Osteoblast (primary cell): ENCODE measurements at regions not wholly inside any gene's neighbourhood (a gene's known extent, or its start where the extent isn't known, plus 50 kb on each side); places are given as distances from the start of the nearest gene placed in this dataset.

Experiments
- DNase-seq: peaks from one replicate; pipeline ENCODE4 v3.0.0; 2011; ENCODE audit warnings: low spot score, mixed read lengths; ENCODE audit not compliant: insufficient read length; ENCODE audit errors: missing footprints
- H2AFZ ChIP-seq: 2 replicates; pipeline ENCODE4 v1.6.0; 2011; ENCODE audit warnings: mild to moderate bottlenecking, low read length
- H3K27ac ChIP-seq: 2 replicates; pipeline ENCODE4 v1.5.1; 2011; ENCODE audit warnings: mild to moderate bottlenecking, low read depth, low read length, moderate library complexity
- H3K27me3 ChIP-seq: 2 replicates; pipeline ENCODE4 v1.6.0; 2012; ENCODE audit warnings: mild to moderate bottlenecking, control low read depth, inconsistent platforms, low read length, moderate library complexity; ENCODE audit not compliant: insufficient read depth
- H3K36me3 ChIP-seq: 2 replicates; pipeline ENCODE4 v1.5.1; 2011; ENCODE audit warnings: mild to moderate bottlenecking, low read length, control low read depth, moderate library complexity; ENCODE audit not compliant: insufficient read depth
- H3K4me1 ChIP-seq: 2 replicates; pipeline ENCODE4 v1.5.1; 2011; ENCODE audit warnings: mild to moderate bottlenecking, low read length, control low read depth, moderate library complexity; ENCODE audit not compliant: insufficient read depth
- H3K4me2 ChIP-seq: 2 replicates; pipeline ENCODE4 v1.6.0; 2011; ENCODE audit warnings: mild to moderate bottlenecking, low read length; ENCODE audit not compliant: insufficient read depth
- H3K4me3 ChIP-seq: fragments of 200-600 bp; sonication (generic); 3 replicates; pipeline ENCODE4 v1.5.1; 2012; ENCODE audit warnings: mild to moderate bottlenecking, low read length, inconsistent platforms; ENCODE audit not compliant: insufficient read depth
- H3K79me2 ChIP-seq: 2 replicates; pipeline ENCODE4 v1.6.0; 2012; ENCODE audit warnings: mild to moderate bottlenecking, low read length, control low read depth, inconsistent platforms; ENCODE audit not compliant: insufficient read depth
- H3K9me3 ChIP-seq: 2 replicates; pipeline ENCODE4 v1.5.1; 2011; ENCODE audit warnings: low read depth, low read length, control low read depth
- H4K20me1 ChIP-seq: 2 replicates; pipeline ENCODE4 v1.6.0; 2012; ENCODE audit warnings: mild to moderate bottlenecking, low read length, control low read depth; ENCODE audit not compliant: insufficient read depth
- TF ChIP-seq, protein P1 (sequence below): IDR thresholded peaks from 2 replicates; pipeline ENCODE4 v1.5.1; 2011; ENCODE audit warnings: mild to moderate bottlenecking, low read depth, low read length, moderate library complexity; ENCODE audit errors: extremely low read depth

DNA sequence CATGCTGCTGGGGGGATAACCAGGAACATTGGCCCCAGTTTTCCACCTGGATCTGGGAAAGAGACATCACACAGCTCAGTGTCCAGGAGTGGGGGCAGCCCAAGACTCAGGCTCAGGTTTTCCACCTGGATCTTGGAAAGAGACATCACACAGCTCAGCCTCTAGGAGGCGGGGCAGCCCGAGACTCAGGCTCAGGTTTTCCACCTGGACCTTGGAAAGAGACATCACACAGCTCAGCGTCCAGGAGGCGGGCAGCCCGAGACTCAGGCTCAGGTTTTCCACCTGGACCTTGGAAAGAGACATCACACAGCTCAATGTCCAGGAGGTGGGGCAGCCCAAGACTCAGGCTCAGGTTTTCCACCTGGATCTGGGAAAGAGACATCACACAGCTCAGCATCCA is 361.6 kb downstream of the THBS2 start:
- H3K4me2 ChIP-seq: no peak overlapping the region
- TF ChIP-seq, protein P1, sequence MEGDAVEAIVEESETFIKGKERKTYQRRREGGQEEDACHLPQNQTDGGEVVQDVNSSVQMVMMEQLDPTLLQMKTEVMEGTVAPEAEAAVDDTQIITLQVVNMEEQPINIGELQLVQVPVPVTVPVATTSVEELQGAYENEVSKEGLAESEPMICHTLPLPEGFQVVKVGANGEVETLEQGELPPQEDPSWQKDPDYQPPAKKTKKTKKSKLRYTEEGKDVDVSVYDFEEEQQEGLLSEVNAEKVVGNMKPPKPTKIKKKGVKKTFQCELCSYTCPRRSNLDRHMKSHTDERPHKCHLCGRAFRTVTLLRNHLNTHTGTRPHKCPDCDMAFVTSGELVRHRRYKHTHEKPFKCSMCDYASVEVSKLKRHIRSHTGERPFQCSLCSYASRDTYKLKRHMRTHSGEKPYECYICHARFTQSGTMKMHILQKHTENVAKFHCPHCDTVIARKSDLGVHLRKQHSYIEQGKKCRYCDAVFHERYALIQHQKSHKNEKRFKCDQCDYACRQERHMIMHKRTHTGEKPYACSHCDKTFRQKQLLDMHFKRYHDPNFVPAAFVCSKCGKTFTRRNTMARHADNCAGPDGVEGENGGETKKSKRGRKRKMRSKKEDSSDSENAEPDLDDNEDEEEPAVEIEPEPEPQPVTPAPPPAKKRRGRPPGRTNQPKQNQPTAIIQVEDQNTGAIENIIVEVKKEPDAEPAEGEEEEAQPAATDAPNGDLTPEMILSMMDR: no peak
- H3K36me3 ChIP-seq: no peaks in the 10 kb centered on the region
- H3K9me3 ChIP-seq: no peaks in the 10 kb centered on the region
- no peak for DNase-seq
- H2AFZ ChIP-seq: no peak overlapping the region
- no peak overlapping the region for H3K27ac ChIP-seq
- peaks cover 11% of the 10 kb centered on the region for H3K27me3 ChIP-seq
- H3K4me1 ChIP-seq: peaks cover 6% of the 10 kb centered on the region
- no peak overlapping the region for H3K4me3 ChIP-seq
- no peaks in the 10 kb centered on the region for H3K79me2 ChIP-seq
- H4K20me1 ChIP-seq: no peaks in the 10 kb centered on the region

- no peak overlapping the region for H3K27ac ChIP-seq
- H3K79me2 ChIP-seq: no peaks in the 10 kb centered on the region
- peaks cover 13% of the 10 kb centered on the region for H3K27me3 ChIP-seq
- peak; percentile 45 for DNase-seq
- H3K36me3 ChIP-seq: no peaks in the 10 kb centered on the region
- no peaks in the 10 kb centered on the region for H3K9me3 ChIP-seq
- TF ChIP-seq, protein P1: no peak
- no peak overlapping the region for H3K4me2 ChIP-seq
- H3K4me1 ChIP-seq: peaks cover 6% of the 10 kb centered on the region
- no peaks in the 10 kb centered on the region for H4K20me1 ChIP-seq
- no peak overlapping the region for H2AFZ ChIP-seq
- H3K4me3 ChIP-seq: no peak overlapping the region
Measured at GRCh38 chr6:168890981-168891365, 362.7 kb downstream of the THBS2 start.

DNA sequence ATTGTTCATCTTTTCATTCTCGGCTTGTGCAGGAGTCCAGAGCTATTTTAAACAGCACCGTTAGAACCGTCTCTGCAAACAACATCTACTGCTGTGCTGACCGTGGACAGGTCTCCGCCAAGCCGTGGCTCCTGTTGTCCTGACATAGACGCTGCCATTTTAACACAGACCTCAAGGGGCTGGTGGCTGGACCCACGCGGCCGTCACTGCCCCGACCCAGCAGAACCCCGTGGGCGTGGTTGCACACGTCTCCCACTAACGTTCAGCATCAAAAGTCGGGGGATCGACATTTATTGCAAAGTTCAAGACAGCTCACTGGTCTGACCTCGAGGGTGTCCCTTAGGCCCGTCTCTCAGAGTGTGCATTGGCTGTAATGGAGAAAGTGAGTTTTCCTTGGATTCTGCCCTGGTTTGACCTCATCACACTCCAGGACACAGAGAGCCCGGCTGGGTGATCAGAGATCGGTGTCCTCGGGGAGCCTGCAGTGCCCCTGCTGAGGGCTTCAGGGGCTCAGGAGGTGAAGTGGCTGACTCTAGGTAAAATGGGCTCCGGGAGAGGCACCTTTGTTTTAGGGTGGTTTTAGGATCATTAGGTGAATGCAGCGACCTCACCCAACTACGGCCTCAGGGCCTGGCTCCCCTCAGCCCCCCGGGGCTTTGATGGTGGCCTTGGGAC is 363.2 kb downstream of the THBS2 start:
- no peak overlapping the region for H3K4me3 ChIP-seq
- TF ChIP-seq, protein P1: no peak
- no peaks in the 10 kb centered on the region for H3K79me2 ChIP-seq
- H3K9me3 ChIP-seq: no peaks in the 10 kb centered on the region
- DNase-seq: peak; percentile 76
- no peak overlapping the region for H3K4me2 ChIP-seq
- peaks cover 13% of the 10 kb centered on the region for H3K27me3 ChIP-seq
- no peaks in the 10 kb centered on the region for H4K20me1 ChIP-seq
- no peak overlapping the region for H3K27ac ChIP-seq
- H2AFZ ChIP-seq: no peak overlapping the region
- H3K36me3 ChIP-seq: no peaks in the 10 kb centered on the region
- H3K4me1 ChIP-seq: peaks cover 4% of the 10 kb centered on the region

- TF ChIP-seq, protein P1: no peak
- H2AFZ ChIP-seq: no peak overlapping the region
- DNase-seq: peak; percentile 76
Measured at GRCh38 chr6:168888786-168889345, 364.8 kb downstream of the THBS2 start.

More at GRCh38 chr6:168888786-168889345, 364.8 kb downstream of the THBS2 start:
- no peaks in the 10 kb centered on the region for H3K4me1 ChIP-seq
- no peaks in the 10 kb centered on the region for H3K79me2 ChIP-seq
- peaks cover 15% of the 10 kb centered on the region for H3K27me3 ChIP-seq
- no peaks in the 10 kb centered on the region for H3K9me3 ChIP-seq
- H3K4me2 ChIP-seq: no peak overlapping the region
- H3K27ac ChIP-seq: no peak overlapping the region
- H3K4me3 ChIP-seq: no peak overlapping the region
- H4K20me1 ChIP-seq: no peaks in the 10 kb centered on the region
- H3K36me3 ChIP-seq: no peaks in the 10 kb centered on the region
